Neural cell (in vitro differentiated cells): ENCODE measurements at regions not wholly inside any gene's neighbourhood (a gene's known extent, or its start where the extent isn't known, plus 50 kb on each side); places are given as distances from the start of the nearest gene placed in this dataset.

Experiments used
- CTCF ChIP-seq: fragments of 450-650 bp; IDR thresholded peaks from 2 replicates; pipeline ENCODE4 v1.5.1; 2014; ENCODE audit warnings: antibody characterized with exemption, mild to moderate bottlenecking, moderate library complexity; ENCODE audit not compliant: poor library complexity, severe bottlenecking
- POLR2AphosphoS5 ChIP-seq: IDR thresholded peaks from 2 replicates; pipeline ENCODE4 v1.6.1; 2012

- TF ChIP-seq POLR2AphosphoS5 = no peak
- TF ChIP-seq CTCF = no peak
These were observed 91.8 kb upstream of the SKOR2 start for GRCh38 chr18:47343291-47343690.
